Activated CD4-positive, alpha-beta T cell treated with anti-CD3 and anti-CD28 coated beads for 36 hours (primary cell): ENCODE measurements at regions not wholly inside any gene's neighbourhood (a gene's known extent, or its start where the extent isn't known, plus 50 kb on each side); places are given as distances from the start of the nearest gene placed in this dataset.

Experiments
- ATAC-seq: fragments of 200-7000 bp; cut with Tn5 transposase; one replicate; pipeline ENCODE4 v1.10.0; 2021; ENCODE audit warnings: mild to moderate bottlenecking, moderate library complexity
- CTCF ChIA-PET: fragments of 350-600 bp; sonication (Branson Sonifier 250); formaldehyde crosslinking; loops from one replicate; lab custom pipeline; 2021; ENCODE audit warnings: antibody characterized with exemption; lab: Charles Lee
- POLR2A ChIA-PET: fragments of 350-600 bp; sonication (Branson Sonifier 250); formaldehyde crosslinking; loops from one replicate; lab custom pipeline; 2021; ENCODE audit warnings: antibody characterized with exemption, inconsistent platforms; lab: Charles Lee
- DNase-seq: peaks from one replicate; pipeline ENCODE4 v3.0.0-alpha.2; 2020
- H3K27ac Mint-ChIP-seq: one replicate; pipeline ENCODE4 v1.8.0; 2021; ENCODE audit warnings: mixed read lengths
- H3K27me3 Mint-ChIP-seq: one replicate; pipeline ENCODE4 v1.8.0; 2021; ENCODE audit warnings: mixed read lengths
- H3K36me3 Mint-ChIP-seq: one replicate; pipeline ENCODE4 v1.8.0; 2021; ENCODE audit warnings: low read depth, mixed read lengths
- H3K4me1 Mint-ChIP-seq: one replicate; pipeline ENCODE4 v1.8.0; 2021; ENCODE audit warnings: mixed read lengths
- H3K4me3 Mint-ChIP-seq: one replicate; pipeline ENCODE4 v1.8.0; 2021; ENCODE audit warnings: mild to moderate bottlenecking, moderate library complexity, mixed read lengths
- H3K9me3 Mint-ChIP-seq: one replicate; pipeline ENCODE4 v1.8.0; 2021; ENCODE audit warnings: low read depth, mixed read lengths
- intact Hi-C, 2 experiments: fragments of 100-400 bp; cut with DNase I in 1 of 2; cut with micrococcal nuclease in 1 of 2; formaldehyde crosslinking; loops; one replicate each; pipeline versions ENCODE4 v1.14.2 to v1.15.1; 2022 to 2024; cut with DNase I, micrococcal nuclease

- peaks cover 7% of the 10 kb centered on the region for H3K27me3 Mint-ChIP-seq
- intact Hi-C loops = no loop called here
- H3K4me1 Mint-ChIP-seq = no peaks in the 10 kb centered on the region
- H3K36me3 Mint-ChIP-seq = no peaks in the 10 kb centered on the region
- H3K9me3 Mint-ChIP-seq = no peaks in the 10 kb centered on the region
- CTCF ChIA-PET = interaction anchor here (0.7 to 1.5 kb wide), 3 partner anchors 28 to 426 kb away, joined by 3 to 4 read pairs (median 3); no protein-coding TSS in a partner anchor
- no peak for ATAC-seq
- no peak overlapping the region for H3K27ac Mint-ChIP-seq
- POLR2A ChIA-PET = no interaction called here
- H3K4me3 Mint-ChIP-seq = no peak overlapping the region
- no peak for DNase-seq
Measured at GRCh38 chr9:90024409-90024808, 419.6 kb downstream of the GADD45G start.

- Mint-ChIP-seq H3K4me3 (no peak overlapping the region), H3K4me1 (no peaks in the 10 kb centered on the region), H3K36me3 (no peaks in the 10 kb centered on the region), H3K27me3 (peaks cover 7% of the 10 kb centered on the region), H3K27ac (no peak overlapping the region), H3K9me3 (no peaks in the 10 kb centered on the region)
- CTCF ChIA-PET = interaction anchor here (0.9 to 1.5 kb wide), 2 partner anchors 28 to 427 kb away, joined by 3 to 4 read pairs; no protein-coding TSS in a partner anchor
- ATAC-seq = no peak
- intact Hi-C loops = no loop called here
- POLR2A ChIA-PET = no interaction called here
- no peak for DNase-seq
Measured at GRCh38 chr9:90024823-90025222, 420.0 kb downstream of the GADD45G start.

GRCh38 chr9:90025816-90026215 is 421.0 kb downstream of the GADD45G start:
- Mint-ChIP-seq H3K36me3 (no peaks in the 10 kb centered on the region), H3K27ac (no peak overlapping the region), H3K4me3 (no peak overlapping the region), H3K9me3 (no peaks in the 10 kb centered on the region), H3K27me3 (peaks cover 7% of the 10 kb centered on the region), H3K4me1 (no peaks in the 10 kb centered on the region)
- ATAC-seq (no peak), DNase-seq (no peak)
- POLR2A ChIA-PET = no interaction called here
- CTCF ChIA-PET = no interaction called here
- intact Hi-C loops = no loop called here

DNA sequence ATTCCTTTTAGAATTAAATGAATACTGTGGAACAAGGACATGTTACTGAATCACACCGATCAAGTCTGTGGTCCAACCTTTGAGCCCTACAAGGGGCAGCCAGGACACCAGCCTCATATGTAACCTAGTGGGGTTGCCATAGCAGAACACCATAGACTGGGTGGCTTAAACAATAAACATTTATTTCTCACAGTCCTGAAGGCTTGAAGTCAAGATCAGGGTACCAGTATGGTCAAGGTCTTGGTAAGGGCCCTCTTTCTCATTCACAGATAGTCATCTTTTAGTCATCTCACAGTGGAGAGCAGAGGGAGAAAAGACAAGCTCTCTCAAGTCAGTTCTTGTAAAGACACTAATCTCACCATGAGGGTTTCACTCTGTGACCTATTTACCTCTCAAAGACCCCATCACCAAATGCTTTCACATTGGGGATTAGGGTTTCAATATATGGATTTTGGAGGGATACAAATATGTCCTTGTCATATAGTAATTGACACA is 422.5 kb downstream of the GADD45G start:
- peaks cover 5% of the 10 kb centered on the region for H3K27me3 Mint-ChIP-seq
- CTCF ChIA-PET = no interaction called here
- no peak overlapping the region for H3K27ac Mint-ChIP-seq
- no peak overlapping the region for H3K4me3 Mint-ChIP-seq
- POLR2A ChIA-PET = no interaction called here
- no peaks in the 10 kb centered on the region for H3K4me1 Mint-ChIP-seq
- no peaks in the 10 kb centered on the region for H3K36me3 Mint-ChIP-seq
- intact Hi-C loops = no loop called here
- H3K9me3 Mint-ChIP-seq = no peaks in the 10 kb centered on the region
- ATAC-seq (no peak), DNase-seq (no peak)

DNA sequence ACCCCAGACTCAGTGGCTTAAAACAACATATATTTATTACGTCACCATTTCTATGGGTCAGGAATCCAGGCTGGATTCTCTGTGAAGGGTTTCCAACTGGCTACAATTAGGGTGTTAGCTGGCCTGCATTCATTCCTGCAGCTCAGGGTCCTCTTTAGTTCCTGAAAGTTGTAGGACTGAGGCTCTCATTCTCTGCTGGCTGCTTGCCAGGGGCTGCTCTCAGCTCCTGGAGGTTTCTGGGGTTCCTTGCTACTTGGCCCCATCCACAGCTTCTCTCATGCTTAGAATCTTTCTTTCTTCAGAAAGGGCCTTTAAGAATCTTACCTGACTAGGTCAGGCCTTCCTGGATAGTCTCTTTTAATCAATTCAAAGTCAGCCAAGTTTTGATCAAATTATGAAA is 424.6 kb downstream of the GADD45G start:
- Mint-ChIP-seq H3K4me3 (no peak overlapping the region), H3K27ac (no peak overlapping the region), H3K9me3 (no peaks in the 10 kb centered on the region), H3K36me3 (no peaks in the 10 kb centered on the region), H3K4me1 (no peaks in the 10 kb centered on the region), H3K27me3 (peaks cover 1% of the 10 kb centered on the region)
- intact Hi-C loops = no loop called here
- ChIA-PET CTCF (no interaction called here), POLR2A (no interaction called here)
- DNase-seq (no peak), ATAC-seq (no peak)

DNA sequence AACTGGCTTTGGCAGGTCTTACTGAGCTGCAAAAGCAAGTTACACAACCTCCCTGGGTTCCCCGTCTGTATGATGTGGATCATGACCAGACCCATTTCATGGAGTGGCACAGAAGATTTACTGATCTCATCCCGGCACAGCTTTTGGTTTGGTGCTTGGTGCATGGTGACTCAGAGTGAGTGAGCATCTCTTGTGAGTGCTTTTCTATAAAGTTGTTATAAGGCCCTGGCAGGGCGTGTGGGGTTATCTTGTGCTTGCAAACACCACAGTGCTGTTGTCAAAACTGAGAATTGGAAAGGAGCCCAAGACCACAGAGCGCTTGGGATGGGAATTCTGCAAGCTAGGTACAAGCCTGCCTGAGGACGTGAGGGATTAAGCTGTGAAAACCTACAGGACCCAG is 425.2 kb downstream of the GADD45G start:
- Mint-ChIP-seq H3K27me3 (no peaks in the 10 kb centered on the region), H3K4me1 (no peaks in the 10 kb centered on the region), H3K9me3 (no peaks in the 10 kb centered on the region), H3K27ac (no peak overlapping the region), H3K4me3 (no peak overlapping the region), H3K36me3 (no peaks in the 10 kb centered on the region)
- POLR2A ChIA-PET = no interaction called here
- no peak for DNase-seq
- intact Hi-C loops = no loop called here
- CTCF ChIA-PET = no interaction called here
- no peak for ATAC-seq

DNA sequence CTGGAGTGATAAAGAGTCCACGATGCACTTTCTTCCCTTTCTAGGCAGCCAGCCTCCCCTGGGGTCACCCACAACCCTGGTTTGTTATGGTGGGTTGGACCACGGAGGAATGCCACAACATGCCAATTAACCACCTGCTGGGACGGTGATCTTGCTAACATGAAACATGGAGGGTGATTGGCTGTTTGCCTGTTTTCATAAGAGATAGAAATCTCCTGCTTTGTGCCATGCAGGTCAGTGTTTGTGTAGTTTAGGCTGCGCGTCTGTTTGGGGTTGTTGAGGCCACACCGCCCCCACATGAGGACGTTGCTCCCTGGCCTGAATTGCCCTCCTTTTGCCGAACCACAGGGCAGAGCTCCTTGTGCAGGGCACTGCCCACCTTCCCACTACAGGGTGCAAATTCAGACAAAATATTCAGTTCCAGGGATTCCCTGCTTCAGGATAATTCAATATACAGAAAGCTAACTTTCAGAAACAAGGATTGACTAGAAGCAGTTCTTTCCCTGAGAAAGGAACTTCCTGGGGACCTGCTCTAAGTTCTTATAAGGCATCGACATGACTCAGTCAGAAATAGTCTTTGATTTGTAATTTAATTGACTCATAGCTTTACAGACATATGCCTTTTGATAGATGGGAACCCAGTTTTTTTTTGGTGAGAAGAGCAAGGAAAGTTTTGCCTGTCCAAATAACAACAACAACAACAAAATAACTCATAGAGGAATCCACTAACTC is 427.6 kb downstream of the GADD45G start:
- Mint-ChIP-seq H3K4me3 (no peak overlapping the region), H3K27me3 (no peaks in the 10 kb centered on the region), H3K4me1 (no peaks in the 10 kb centered on the region), H3K9me3 (no peaks in the 10 kb centered on the region), H3K36me3 (no peaks in the 10 kb centered on the region), H3K27ac (no peak overlapping the region)
- ATAC-seq (no peak), DNase-seq (no peak)
- intact Hi-C loops = no loop called here
- POLR2A ChIA-PET = no interaction called here
- CTCF ChIA-PET = no interaction called here

- Mint-ChIP-seq H3K4me3 (no peak overlapping the region), H3K4me1 (no peaks in the 10 kb centered on the region), H3K27me3 (no peaks in the 10 kb centered on the region), H3K9me3 (no peaks in the 10 kb centered on the region), H3K27ac (no peak overlapping the region), H3K36me3 (no peaks in the 10 kb centered on the region)
- no peak for ATAC-seq
- intact Hi-C loops = no loop called here
- DNase-seq = no peak
- ChIA-PET CTCF (no interaction called here), POLR2A (no interaction called here)
Measured at GRCh38 chr9:90033028-90033650, 428.3 kb downstream of the GADD45G start.

DNA sequence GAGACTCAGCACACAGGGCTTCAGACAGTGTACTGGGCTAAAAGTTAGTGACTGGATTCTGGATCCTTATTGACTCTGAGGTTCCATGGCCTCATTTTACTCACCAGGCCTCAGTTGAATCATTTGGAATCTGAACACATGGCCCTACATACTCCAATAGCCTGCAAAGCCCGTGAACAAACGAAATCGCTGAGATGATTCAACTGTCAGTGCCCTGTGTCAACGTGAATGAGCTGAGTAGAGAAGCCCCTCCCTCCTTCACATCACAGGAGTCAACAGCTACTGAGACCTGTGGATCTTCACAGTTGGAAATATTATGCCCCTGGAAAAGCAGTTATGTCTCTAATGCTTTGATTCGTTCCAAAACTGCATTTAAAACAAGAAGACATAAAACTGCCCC is 429.3 kb downstream of the GADD45G start:
- ChIA-PET POLR2A (no interaction called here), CTCF (no interaction called here)
- Mint-ChIP-seq H3K27me3 (no peaks in the 10 kb centered on the region), H3K36me3 (no peaks in the 10 kb centered on the region), H3K27ac (no peak overlapping the region), H3K9me3 (no peaks in the 10 kb centered on the region), H3K4me3 (no peak overlapping the region), H3K4me1 (no peaks in the 10 kb centered on the region)
- ATAC-seq (no peak), DNase-seq (no peak)
- intact Hi-C loops = no loop called here

DNA sequence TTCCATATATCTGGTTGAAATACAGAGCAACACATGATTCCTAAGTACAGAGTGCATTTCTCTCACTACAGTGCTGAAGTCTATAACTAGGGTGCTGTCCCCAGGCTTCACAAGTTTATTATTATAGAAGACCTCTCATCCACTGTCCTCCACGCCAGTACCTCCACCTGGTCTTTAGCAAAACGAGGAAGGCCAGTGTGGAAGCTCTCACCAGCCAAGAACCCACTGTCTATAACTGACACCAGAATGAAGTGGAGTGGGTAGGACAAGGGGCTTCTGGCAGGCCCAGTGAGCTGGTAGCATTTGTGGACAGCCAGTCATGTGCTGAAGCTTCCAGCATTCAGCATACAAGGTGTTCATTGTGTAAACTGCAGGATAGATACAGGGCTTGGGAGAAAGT is 430.7 kb downstream of the GADD45G start:
- no peaks in the 10 kb centered on the region for H3K9me3 Mint-ChIP-seq
- H3K27me3 Mint-ChIP-seq = no peaks in the 10 kb centered on the region
- ChIA-PET CTCF (interaction anchor here (1.0 kb wide), 1 partner anchor 17 kb away, joined by 3 read pairs; no protein-coding TSS in a partner anchor), POLR2A (interaction anchor here (0.6 kb wide), 1 partner anchor 389 kb away, joined by 3 read pairs; no protein-coding TSS in a partner anchor)
- H3K27ac Mint-ChIP-seq = no peak overlapping the region
- ATAC-seq (no peak), DNase-seq (no peak)
- no peak overlapping the region for H3K4me3 Mint-ChIP-seq
- intact Hi-C loops = no loop called here
- no peaks in the 10 kb centered on the region for H3K36me3 Mint-ChIP-seq
- H3K4me1 Mint-ChIP-seq = no peaks in the 10 kb centered on the region

DNA sequence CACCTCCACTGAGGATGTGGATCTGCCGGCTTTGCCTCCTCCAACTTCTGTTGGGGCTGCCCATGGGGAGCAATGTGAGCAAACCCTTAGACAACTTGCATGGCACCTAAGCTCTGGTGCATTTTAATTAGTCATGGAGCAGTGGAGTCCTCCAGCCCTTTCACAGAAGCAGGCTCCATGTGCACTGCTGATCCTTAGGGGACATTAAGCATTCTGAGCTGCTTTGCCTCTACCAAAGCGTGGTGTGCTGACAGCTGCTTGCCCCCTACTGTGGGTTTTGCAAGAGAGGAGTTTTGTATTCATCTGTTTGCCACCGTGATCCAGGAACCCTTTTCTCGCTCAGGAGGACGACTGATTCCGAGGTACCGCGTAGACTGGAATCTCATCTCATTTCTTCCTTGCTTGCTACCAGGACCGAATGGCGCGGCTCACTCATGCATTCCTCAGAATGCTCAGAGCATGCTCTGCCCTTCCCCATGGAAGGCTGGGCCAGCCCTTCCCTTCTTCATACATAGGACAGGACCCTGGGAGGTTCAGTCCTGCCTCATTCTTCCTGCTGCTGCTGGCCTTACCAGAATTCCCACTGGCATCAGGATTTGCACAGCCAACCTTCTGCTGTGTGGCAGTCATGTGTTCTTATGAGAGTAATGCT is 432.5 kb downstream of the GADD45G start:
- DNase-seq = no peak
- H3K36me3 Mint-ChIP-seq = no peaks in the 10 kb centered on the region
- POLR2A ChIA-PET = no interaction called here
- CTCF ChIA-PET = no interaction called here
- intact Hi-C loops = no loop called here
- H3K9me3 Mint-ChIP-seq = no peaks in the 10 kb centered on the region
- H3K27ac Mint-ChIP-seq = no peak overlapping the region
- no peak for ATAC-seq
- H3K4me1 Mint-ChIP-seq = no peaks in the 10 kb centered on the region
- no peak overlapping the region for H3K4me3 Mint-ChIP-seq
- no peaks in the 10 kb centered on the region for H3K27me3 Mint-ChIP-seq

DNA sequence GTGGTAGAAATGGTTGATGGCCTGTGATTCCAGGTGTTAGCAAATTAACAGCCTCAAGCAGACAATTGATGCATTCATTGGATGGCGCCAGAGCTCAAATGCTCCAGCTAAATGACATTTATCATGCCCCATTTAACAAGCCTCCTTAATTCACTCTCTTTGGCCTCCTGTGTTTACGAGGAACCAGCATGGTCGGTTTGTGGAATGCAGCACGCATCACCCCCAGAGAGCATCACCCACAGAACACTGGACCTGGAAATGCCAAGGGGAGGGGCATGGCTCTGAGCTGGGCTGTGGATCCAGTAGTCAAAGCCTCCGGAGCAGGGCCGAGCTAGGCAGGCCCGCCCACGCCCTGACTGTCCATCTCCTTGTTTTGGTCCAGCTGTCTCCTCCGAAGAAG is 434.0 kb downstream of the GADD45G start:
- Mint-ChIP-seq H3K4me1 (no peaks in the 10 kb centered on the region), H3K36me3 (no peaks in the 10 kb centered on the region), H3K27me3 (no peaks in the 10 kb centered on the region), H3K27ac (no peak overlapping the region), H3K4me3 (no peak overlapping the region), H3K9me3 (no peaks in the 10 kb centered on the region)
- no peak for DNase-seq
- intact Hi-C loops = no loop called here
- POLR2A ChIA-PET = no interaction called here
- ATAC-seq = no peak
- CTCF ChIA-PET = no interaction called here
